HepG2 (cell line): ENCODE measurements at regions not wholly inside any gene's neighbourhood (a gene's known extent, or its start where the extent isn't known, plus 50 kb on each side); places are given as distances from the start of the nearest gene placed in this dataset.
"Not testable (repeated sequence)": the region's sequence is repeated elsewhere in the genome, so short reads cannot be mapped to it uniquely, and the experiment has no call there.

ENCODE experiments used
- CBFB ChIP-seq: sonication (generic); formaldehyde crosslinking; IDR thresholded peaks from 2 replicates; pipeline ENCODE4 v1.4.0; 2020; ENCODE audit warnings: missing genetic modification reagents
- CTCF ChIP-seq: sonication (generic); formaldehyde crosslinking; IDR thresholded peaks from 2 replicates; pipeline ENCODE4 v1.5.0; 2020; ENCODE audit warnings: mild to moderate bottlenecking, missing genetic modification reagents, moderate library complexity
- GLI4 ChIP-seq: sonication (generic); formaldehyde crosslinking; IDR thresholded peaks from 2 replicates; pipeline ENCODE4 v1.5.1; 2020; ENCODE audit warnings: missing genetic modification reagents, mild to moderate bottlenecking, moderate library complexity, borderline replicate concordance
- IRF2 ChIP-seq: IDR thresholded peaks from 2 replicates; pipeline ENCODE4 v1.6.1; 2018; ENCODE audit warnings: missing genetic modification reagents, missing compliant biosample characterization
- KDM1A ChIP-seq: IDR thresholded peaks from 2 replicates; pipeline ENCODE4 v1.6.1; 2016; ENCODE audit warnings: missing compliant biosample characterization
- POLR2A ChIP-seq, 2 experiments: IDR thresholded peaks; 2 replicates each; pipeline ENCODE4 v1.6.1; 2011; ENCODE audit warnings: low read depth in 2 of 2, low read length in 2 of 2, mild to moderate bottlenecking in 1 of 2, moderate library complexity in 1 of 2; ENCODE audit not compliant: insufficient read depth in 1 of 2
- RFX5 ChIP-seq: IDR thresholded peaks from 2 replicates; pipeline ENCODE4 v1.6.1; 2011; ENCODE audit warnings: low read depth, low read length, improper control_type of control experiment
- SIN3A ChIP-seq: IDR thresholded peaks from 2 replicates; pipeline ENCODE4 v1.6.1; 2011; ENCODE audit warnings: low read depth, mild to moderate bottlenecking, control low read depth, low read length, borderline replicate concordance

- not testable (repeated sequence) for TF ChIP-seq CTCF (CRISPR knock-in tag); IRF2; GLI4; POLR2A (IDR thresholded peaks at IDR 0.05; ENCODE audit: insufficient read depth in 1 of 2, low read depth in 2 of 2, low read length in 2 of 2); KDM1A (CRISPR knock-in tag); RFX5; SIN3A; CBFB (CRISPR knock-in tag)
Measured at GRCh38 chr2:35818359-35818758, 537.2 kb upstream of the CRIM1 start.
